Stimulated activated CD8-positive, alpha-beta memory T cell treated with anti-CD3 and anti-CD28 coated beads, Interleukin-12 subunit alpha, Interleukin-12 subunit beta, amount 100 ng/mL, for 1 hour (primary cell): ENCODE measurements at regions not wholly inside any gene's neighbourhood (a gene's known extent, or its start where the extent isn't known, plus 50 kb on each side); places are given as distances from the start of the nearest gene placed in this dataset.

Experiments used
- DNase-seq: peaks from one replicate; pipeline ENCODE4 v3.0.0-alpha.2; 2020; ENCODE audit warnings: low read depth

DNA sequence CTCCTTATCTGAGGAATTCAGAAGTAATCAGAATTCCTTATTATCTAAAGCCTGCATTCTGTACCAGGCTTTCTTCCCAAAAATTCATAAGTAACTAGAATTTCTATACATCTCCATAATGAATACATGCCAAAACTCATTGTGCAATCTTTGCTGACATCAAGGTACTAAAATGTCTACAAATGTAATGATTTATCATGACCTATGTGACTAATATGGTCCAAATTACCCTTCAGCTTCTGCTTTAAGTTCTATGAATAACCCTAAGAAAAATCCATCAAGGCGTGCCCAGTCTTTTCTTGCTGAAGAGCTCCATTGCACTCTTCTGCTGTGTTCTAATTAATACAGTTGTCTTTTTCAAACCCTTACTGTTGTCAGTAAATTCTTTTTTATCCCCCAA, 58.5 kb upstream of the SLITRK1 start:
- DNase-seq, result no peak

DNA sequence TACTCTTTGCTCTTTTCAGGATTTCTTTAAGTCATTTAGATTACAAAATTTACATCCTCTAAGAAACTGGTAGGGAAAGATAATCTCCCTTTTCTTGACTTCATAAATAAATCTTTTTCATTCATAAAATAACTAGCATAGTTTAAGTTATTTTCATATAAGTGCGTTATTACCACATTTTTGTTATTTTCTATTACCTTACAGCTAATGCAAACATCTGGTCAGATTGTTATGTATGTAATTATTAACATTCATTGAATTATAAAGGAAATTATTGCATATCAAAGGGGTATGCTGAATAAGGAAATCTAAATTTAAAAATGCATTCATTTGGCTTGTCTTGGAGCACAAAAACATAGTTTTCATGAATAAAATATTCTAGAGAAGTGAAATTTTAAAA, 55.3 kb upstream of the SLITRK1 start:
- DNase-seq, result no peak

DNA sequence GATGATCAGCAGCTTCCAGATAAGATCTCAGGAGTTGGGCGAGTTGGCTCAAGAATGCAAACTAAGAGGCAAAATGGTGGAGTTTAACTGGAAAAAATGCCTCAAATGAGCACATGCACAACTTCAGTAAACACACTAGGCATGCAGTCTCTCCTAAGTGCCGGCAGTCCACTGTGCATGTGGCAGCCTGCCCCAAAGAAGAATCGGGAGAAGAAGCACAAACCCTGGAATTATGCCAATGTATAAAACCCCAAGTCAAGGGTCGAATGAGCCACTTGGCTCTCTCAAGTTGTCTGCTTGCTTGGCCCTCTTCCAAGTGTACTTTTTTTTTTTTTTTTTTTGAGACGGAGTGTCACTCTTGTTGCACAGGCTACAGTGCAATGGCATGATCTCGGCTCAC, 53.3 kb upstream of the SLITRK1 start:
- no peak for DNase-seq
